ENCODE measurements at regions not wholly inside any gene's neighbourhood (a gene's known extent, or its start where the extent isn't known, plus 50 kb on each side); places are given as distances from the start of the nearest gene placed in this dataset.

GRCh38 chr12:72146495-72146894 is 125.7 kb upstream of the TRHDE start:
- no peak overlapping the region for H3K4ac ChIP-seq (replicated peaks; ENCODE audit: insufficient read length, low read depth, low read length)
- FAIRE-seq (no peak), DNase-seq (ENCODE audit: low read depth in 1 of 2, low spot score in 2 of 2) (no peak)
- no peaks in the 10 kb centered on the region; a peak in 1 of 7 replicates for H3K4me1 ChIP-seq (replicated peaks in 1 of 4; ENCODE audit: control insufficient read depth in 3 of 4, insufficient read depth in 4 of 4, low read length in 3 of 4)
- H2AK5ac ChIP-seq (ENCODE audit: low read depth, low read length) = no peak overlapping the region
- H2BK20ac ChIP-seq (ENCODE audit: low read length) = no peak overlapping the region
- H4K91ac ChIP-seq (replicated peaks; ENCODE audit: insufficient read length, low read length) = no peak overlapping the region
- 0 out of 2 replicates have a peak overlapping the region, but pooled peaks have one; percentile 23 for H2BK15ac ChIP-seq (ENCODE audit: low read length)
- no peaks in the 10 kb centered on the region for H4K20me1 ChIP-seq (replicated peaks in 1 of 2; ENCODE audit: control insufficient read depth in 1 of 2, insufficient read depth in 2 of 2, low read length in 2 of 2)
- no peak overlapping the region for H3K14ac ChIP-seq (ENCODE audit: insufficient read length)
- no peak overlapping the region for H2BK12ac ChIP-seq (ENCODE audit: low read depth, low read length)
- no peaks in the 10 kb centered on the region for H3K23me2 ChIP-seq (ENCODE audit: low read depth, low read length)
- ChIA-PET CTCF (ENCODE audit: partially characterized antibody) (interaction anchor here (0.7 kb wide), 1 partner anchor 13 kb away, joined by 3 read pairs; no protein-coding TSS in a partner anchor), POLR2A (ENCODE audit: partially characterized antibody) (no interaction called here)
- H3K9ac ChIP-seq (replicated peaks in 1 of 4; ENCODE audit: extremely low read depth in 1 of 4, low read depth in 3 of 4, low read length in 3 of 4) = no peak overlapping the region
- no peak overlapping the region for H2BK120ac ChIP-seq (replicated peaks; ENCODE audit: low read depth, low read length)
- no peak overlapping the region for H3K27ac ChIP-seq (ENCODE audit: low read depth, low read length)
- no peaks in the 10 kb centered on the region for H3K27me3 ChIP-seq (replicated peaks in 1 of 4; ENCODE audit: control insufficient read depth in 3 of 4, extremely low read depth in 1 of 4, insufficient read depth in 3 of 4, low read length in 3 of 4)
- H3K4me3 ChIP-seq (ENCODE audit: extremely low read depth in 1 of 4, insufficient read depth in 2 of 4, low read depth in 3 of 4, low read length in 4 of 4) = no peak overlapping the region
- H3K36me3 ChIP-seq (ENCODE audit: control insufficient read depth in 2 of 4, insufficient read depth in 4 of 4, low read length in 3 of 4) = no peaks in the 10 kb centered on the region
- WGBS, 2 experiments (ENCODE audit: extremely low coverage in 1 of 2, insufficient coverage in 1 of 2, insufficient read length in 1 of 2, insufficient replicate concordance in 2 of 2, low coverage in 1 of 2, low lambda C conversion rate in 2 of 2, missing lambda C conversion rate in 1 of 2) = 92% methylated on average over 12 of the region's 12 CpGs; no CpG with 5 or more reads in 1 of the 2 experiments
- no peak overlapping the region for H3K18ac ChIP-seq (ENCODE audit: extremely low read depth, low read length)
- H3K4me2 ChIP-seq (ENCODE audit: insufficient read depth in 1 of 2, low read depth in 2 of 2, low read length in 2 of 2) = no peak overlapping the region
- H3K79me2 ChIP-seq (ENCODE audit: control insufficient read depth in 1 of 2, insufficient read depth in 2 of 2, low read length in 2 of 2) = no peaks in the 10 kb centered on the region
- 0 out of 2 replicates have a peak overlapping the region, but pooled peaks have one; percentile 71 for H2AFZ ChIP-seq (ENCODE audit: low read length)
- H4K5ac ChIP-seq (ENCODE audit: insufficient read length, low read depth, low read length) = no peak overlapping the region
- TF ChIP-seq, protein P1, sequence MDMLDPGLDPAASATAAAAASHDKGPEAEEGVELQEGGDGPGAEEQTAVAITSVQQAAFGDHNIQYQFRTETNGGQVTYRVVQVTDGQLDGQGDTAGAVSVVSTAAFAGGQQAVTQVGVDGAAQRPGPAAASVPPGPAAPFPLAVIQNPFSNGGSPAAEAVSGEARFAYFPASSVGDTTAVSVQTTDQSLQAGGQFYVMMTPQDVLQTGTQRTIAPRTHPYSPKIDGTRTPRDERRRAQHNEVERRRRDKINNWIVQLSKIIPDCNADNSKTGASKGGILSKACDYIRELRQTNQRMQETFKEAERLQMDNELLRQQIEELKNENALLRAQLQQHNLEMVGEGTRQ (IDR thresholded peaks at IDR 0.05; ENCODE audit: low read length) = no peak
- TF ChIP-seq POLR2AphosphoS5 (IDR thresholded peaks at IDR 0.05; ENCODE audit: low read depth, low read length) (no peak), NANOG (IDR thresholded peaks at IDR 0.05; ENCODE audit: insufficient read depth, low read depth, low read length, poor library complexity, severe bottlenecking) (no peak), BACH1 (IDR thresholded peaks at IDR 0.05; ENCODE audit: low read length) (no peak)
- no peak overlapping the region for H3K56ac ChIP-seq (replicated peaks; ENCODE audit: insufficient read length, low read depth, low read length)
- H3K23ac ChIP-seq (ENCODE audit: insufficient read length) = no peak overlapping the region
- H3K79me1 ChIP-seq (ENCODE audit: low read depth, low read length) = no peaks in the 10 kb centered on the region
- no peak overlapping the region for H4K8ac ChIP-seq (ENCODE audit: extremely low read depth, insufficient read depth, low read length)
- no peaks in the 10 kb centered on the region for H3K9me3 ChIP-seq (ENCODE audit: insufficient read depth in 2 of 2, low read depth in 1 of 2, low read length in 1 of 2)
- H2BK5ac ChIP-seq (ENCODE audit: low read depth, low read length) = no peak overlapping the region

Measured in H1 (cell line).